ENCODE measurements at regions not wholly inside any gene's neighbourhood (a gene's known extent, or its start where the extent isn't known, plus 50 kb on each side); places are given as distances from the start of the nearest gene placed in this dataset.
"Not testable (repeated sequence)": the region's sequence is repeated elsewhere in the genome, so short reads cannot be mapped to it uniquely, and the experiment has no call there.

- TF ChIP-seq CTCF (optimal IDR thresholded peaks at IDR 0.05 in 1 of 3, IDR thresholded peaks at IDR 0.05 in 1 of 3, conservative IDR thresholded peaks at IDR 0.05 in 1 of 3; ENCODE audit: extremely low read depth in 1 of 3, insufficient read depth in 2 of 3, low read length in 3 of 3); EZH2 (IDR thresholded peaks at IDR 0.05; ENCODE audit: low read length): not testable (repeated sequence)
Measured at GRCh38 chr17:51367836-51368235, 107.5 kb downstream of the UTP18 start.
